H1 (cell line): ENCODE measurements at regions not wholly inside any gene's neighbourhood (a gene's known extent, or its start where the extent isn't known, plus 50 kb on each side); places are given as distances from the start of the nearest gene placed in this dataset.

ENCODE experiments used
- CTCF ChIA-PET: fragments of 300-600 bp; sonication (Branson Sonifier 250); formaldehyde crosslinking; loops from one replicate; lab custom pipeline; 2021; ENCODE audit not compliant: partially characterized antibody; lab: Charles Lee
- POLR2A ChIA-PET: fragments of 300-600 bp; sonication (Branson Sonifier 250); formaldehyde crosslinking; loops from one replicate; lab custom pipeline; 2021; ENCODE audit warnings: inconsistent platforms; ENCODE audit not compliant: partially characterized antibody; lab: Charles Lee
- DNase-seq, 2 experiments: peaks; one replicate each; pipeline versions ENCODE4 v3.0.0 to v3.0.0-alpha.2; 2010 to 2022; ENCODE audit warnings: low spot score in 2 of 2, low read depth in 1 of 2, mixed read lengths in 1 of 2
- FAIRE-seq: peaks from 2 replicates; lab custom pipeline; 2011; peaks lifted over from hg19 to GRCh38; lab: Jason Lieb, UNC
- H2AFZ ChIP-seq: 2 replicates; pipeline ENCODE4 v1.8.1; 2012; ENCODE audit warnings: low read length, inconsistent platforms
- H2AK5ac ChIP-seq: 2 replicates; pipeline ENCODE4 v1.6.1; 2013; ENCODE audit warnings: low read depth, low read length
- H2BK120ac ChIP-seq: replicated peaks from 2 replicates; pipeline ENCODE3; 2013; ENCODE audit warnings: low read depth, low read length, inconsistent platforms
- H2BK12ac ChIP-seq: 2 replicates; pipeline ENCODE4 v1.6.1; 2013; ENCODE audit warnings: low read depth, low read length
- H2BK15ac ChIP-seq: 2 replicates; pipeline ENCODE4 v1.6.1; 2013; ENCODE audit warnings: low read length
- H2BK20ac ChIP-seq: 2 replicates; pipeline ENCODE4 v1.6.1; 2013; ENCODE audit warnings: low read length
- H2BK5ac ChIP-seq: 2 replicates; pipeline ENCODE4 v1.6.1; 2013; ENCODE audit warnings: low read depth, low read length
- H3K14ac ChIP-seq: 2 replicates; pipeline ENCODE4 v1.6.1; 2013; ENCODE audit warnings: inconsistent platforms; ENCODE audit not compliant: insufficient read length
- H3K18ac ChIP-seq: 2 replicates; pipeline ENCODE4 v1.6.1; 2013; ENCODE audit warnings: low read length; ENCODE audit errors: extremely low read depth
- H3K23ac ChIP-seq: 2 replicates; pipeline ENCODE4 v1.6.1; 2013; ENCODE audit warnings: inconsistent platforms; ENCODE audit not compliant: insufficient read length
- H3K23me2 ChIP-seq: 2 replicates; pipeline ENCODE4 v1.6.1; 2013; ENCODE audit warnings: low read depth, low read length
- H3K27ac ChIP-seq: 2 replicates; pipeline ENCODE4 v1.6.1; 2011; ENCODE audit warnings: low read depth, low read length, inconsistent platforms
- H3K27me3 ChIP-seq, 4 experiments: replicated peaks in 1 of 4; 1 replicate in 1 of 4; 2 replicates in 3 of 4; pipeline versions ENCODE4 v1.6.1 to v1.8.1; 2011 to 2013; ENCODE audit warnings: low read length in 3 of 4, mild to moderate bottlenecking in 3 of 4, inconsistent platforms in 2 of 4, mixed read lengths in 2 of 4, moderate library complexity in 1 of 4; ENCODE audit not compliant: control insufficient read depth in 3 of 4, insufficient read depth in 3 of 4; ENCODE audit errors: extremely low read depth in 1 of 4
- H3K36me3 ChIP-seq, 4 experiments: 2 replicates each; pipeline versions ENCODE4 v1.6.1 to v1.8.1; 2011 to 2013; ENCODE audit warnings: mild to moderate bottlenecking in 4 of 4, low read length in 3 of 4, moderate library complexity in 2 of 4, control low read depth in 1 of 4, inconsistent platforms in 1 of 4; ENCODE audit not compliant: insufficient read depth in 4 of 4, control insufficient read depth in 2 of 4
- H3K4ac ChIP-seq: replicated peaks from 2 replicates; pipeline ENCODE3; 2013; ENCODE audit warnings: low read length, low read depth, mixed read lengths, inconsistent platforms; ENCODE audit not compliant: insufficient read length
- H3K4me1 ChIP-seq, 4 experiments: replicated peaks in 1 of 4; 1 replicate in 1 of 4; 2 replicates in 3 of 4; pipeline versions ENCODE4 v1.6.1 to v1.8.1; 2011 to 2013; ENCODE audit warnings: low read length in 3 of 4, inconsistent platforms in 2 of 4, mixed read lengths in 1 of 4; ENCODE audit not compliant: insufficient read depth in 4 of 4, control insufficient read depth in 3 of 4
- H3K4me2 ChIP-seq, 2 experiments: 2 replicates each; pipeline versions ENCODE4 v1.6.1 to v1.8.1; 2011 to 2013; ENCODE audit warnings: low read depth in 2 of 2, low read length in 2 of 2, control low read depth in 1 of 2, inconsistent platforms in 1 of 2, mild to moderate bottlenecking in 1 of 2; ENCODE audit not compliant: insufficient read depth in 1 of 2
- H3K4me3 ChIP-seq, 4 experiments: fragments of 200-600, 300-600 bp in 1 of 4; sonication (generic), shearing (Covaris generic), sonication (Bioruptor Twin) in 1 of 4; 2 replicates each; pipeline versions ENCODE4 v1.5.1 to v1.8.1; 2011 to 2016; ENCODE audit warnings: low read length in 4 of 4, low read depth in 3 of 4, control low read depth in 2 of 4, inconsistent platforms in 2 of 4, mild to moderate bottlenecking in 2 of 4, mixed read lengths in 1 of 4, moderate library complexity in 1 of 4; ENCODE audit not compliant: insufficient read depth in 2 of 4; ENCODE audit errors: extremely low read depth in 1 of 4
- H3K56ac ChIP-seq: replicated peaks from 2 replicates; pipeline ENCODE3; 2013; ENCODE audit warnings: low read depth, mild to moderate bottlenecking, mixed read lengths, low read length, inconsistent platforms; ENCODE audit not compliant: insufficient read length
- H3K79me1 ChIP-seq: 2 replicates; pipeline ENCODE4 v1.6.1; 2013; ENCODE audit warnings: low read depth, low read length, control low read depth
- H3K79me2 ChIP-seq, 2 experiments: 2 replicates each; pipeline versions ENCODE4 v1.6.1 to v1.8.1; 2012 to 2013; ENCODE audit warnings: low read length in 2 of 2, mild to moderate bottlenecking in 2 of 2, inconsistent platforms in 1 of 2; ENCODE audit not compliant: insufficient read depth in 2 of 2, control insufficient read depth in 1 of 2
- H3K9ac ChIP-seq, 4 experiments: replicated peaks in 1 of 4; 1 replicate in 1 of 4; 2 replicates in 3 of 4; pipeline versions ENCODE4 v1.6.1 to v1.8.1; 2011 to 2013; ENCODE audit warnings: low read depth in 3 of 4, low read length in 3 of 4, control low read depth in 2 of 4, mild to moderate bottlenecking in 2 of 4, moderate library complexity in 2 of 4, inconsistent platforms in 1 of 4; ENCODE audit errors: extremely low read depth in 1 of 4
- H3K9me3 ChIP-seq, 2 experiments: 2 replicates each; pipeline versions ENCODE4 v1.6.1 to v1.8.1; 2012 to 2013; ENCODE audit warnings: mild to moderate bottlenecking in 2 of 2, moderate library complexity in 2 of 2, control low read depth in 1 of 2, inconsistent platforms in 1 of 2, low read depth in 1 of 2, low read length in 1 of 2, mixed read lengths in 1 of 2; ENCODE audit not compliant: insufficient read depth in 2 of 2
- H4K20me1 ChIP-seq, 2 experiments: replicated peaks in 1 of 2; 2 replicates each; pipeline versions ENCODE3 to v1.8.1; 2011 to 2013; ENCODE audit warnings: inconsistent platforms in 2 of 2, low read length in 2 of 2, mild to moderate bottlenecking in 1 of 2; ENCODE audit not compliant: insufficient read depth in 2 of 2, control insufficient read depth in 1 of 2
- H4K5ac ChIP-seq: 2 replicates; pipeline ENCODE4 v1.6.1; 2013; ENCODE audit warnings: low read length, low read depth, mixed read lengths, inconsistent platforms; ENCODE audit not compliant: insufficient read length
- H4K8ac ChIP-seq: 2 replicates; pipeline ENCODE4 v1.8.0; 2013; ENCODE audit warnings: mild to moderate bottlenecking, moderate library complexity, low read length, inconsistent platforms; ENCODE audit not compliant: insufficient read depth; ENCODE audit errors: extremely low read depth
- H4K91ac ChIP-seq: replicated peaks from 2 replicates; pipeline ENCODE3; 2013; ENCODE audit warnings: low read length, mixed read lengths, inconsistent platforms; ENCODE audit not compliant: insufficient read length
- ASH2L ChIP-seq: fragments of 200-600, 300-600 bp; sonication (generic); IDR thresholded peaks from one replicate; pipeline ENCODE4 v1.7.1; 2017; ENCODE audit warnings: low read length
- ATF2 ChIP-seq: IDR thresholded peaks from 2 replicates; pipeline ENCODE4 v1.6.1; 2012; ENCODE audit warnings: low read length, inconsistent platforms
- ATF3 ChIP-seq: IDR thresholded peaks from 2 replicates; pipeline ENCODE4 v1.6.1; 2011; ENCODE audit warnings: low read depth, mild to moderate bottlenecking, low read length; ENCODE audit not compliant: insufficient read depth
- CREB1 ChIP-seq: IDR thresholded peaks from 2 replicates; pipeline ENCODE4 v1.6.1; 2012; ENCODE audit warnings: inconsistent platforms
- EGR1 ChIP-seq: IDR thresholded peaks from 2 replicates; pipeline ENCODE4 v1.6.1; 2011; ENCODE audit warnings: low read depth, low read length, borderline replicate concordance
- FOSL1 ChIP-seq: IDR thresholded peaks from 2 replicates; pipeline ENCODE4 v1.6.1; 2011; ENCODE audit warnings: mild to moderate bottlenecking, low read depth, low read length, moderate library complexity; ENCODE audit not compliant: insufficient read depth
- HDAC2 ChIP-seq, 2 experiments: fragments of 300-600 bp in 1 of 2; sonication (generic) in 1 of 2; IDR thresholded peaks; 2 replicates each; pipeline ENCODE4 v1.6.1; 2011 to 2012; ENCODE audit warnings: low read depth in 2 of 2, low read length in 2 of 2, mild to moderate bottlenecking in 2 of 2, moderate library complexity in 2 of 2, borderline replicate concordance in 1 of 2, inconsistent platforms in 1 of 2
- HDAC6 ChIP-seq: IDR thresholded peaks from one replicate; pipeline ENCODE4 v1.7.1; 2012; ENCODE audit warnings: low read depth, mild to moderate bottlenecking, inconsistent platforms, low read length, moderate library complexity
- NANOG ChIP-seq: IDR thresholded peaks from 2 replicates; pipeline ENCODE4 v1.6.1; 2011; ENCODE audit warnings: low read length, low read depth, mild to moderate bottlenecking, inconsistent platforms; ENCODE audit not compliant: insufficient read depth, poor library complexity, severe bottlenecking
- PHF8 ChIP-seq: fragments of 200-600 bp; sonication (generic); conservative IDR thresholded peaks from 2 replicates; pipeline ENCODE4 v1.7.1; 2012; ENCODE audit warnings: low read depth, mild to moderate bottlenecking, inconsistent platforms, low read length, moderate library complexity
- POU5F1 ChIP-seq: IDR thresholded peaks from 2 replicates; pipeline ENCODE4 v1.6.1; 2011; ENCODE audit warnings: low read depth, mild to moderate bottlenecking, low read length, moderate library complexity
- SAP30 ChIP-seq: fragments of 300-600 bp; sonication (generic); IDR thresholded peaks from 2 replicates; pipeline ENCODE4 v1.7.1; 2012; ENCODE audit warnings: low read length, moderate library complexity, mild to moderate bottlenecking, inconsistent platforms; ENCODE audit not compliant: insufficient read depth, insufficient replicate concordance
- WGBS, 2 experiments: shearing (Covaris generic) in 1 of 2; methylation state at CpG; one replicate each; pipeline versions ENCODE4 v1.1.6 to v1.1.7; 2013 to 2015; ENCODE audit warnings: low lambda C conversion rate in 2 of 2, mixed read lengths in 2 of 2, inconsistent platforms in 1 of 2, low coverage in 1 of 2, missing lambda C conversion rate in 1 of 2; ENCODE audit not compliant: insufficient replicate concordance in 2 of 2, insufficient coverage in 1 of 2, insufficient read length in 1 of 2; ENCODE audit errors: extremely low coverage in 1 of 2, missing lambda C conversion rate in 1 of 2; 5-methylcytosine and 5-hydroxymethylcytosine counted together

GRCh38 chr10:6704896-6705295 lies 124.8 kb upstream of the PRKCQ start:
- Histone ChIP-seq H2BK15ac (no peak overlapping the region), H2BK5ac (no peak overlapping the region), H3K4ac (no peak overlapping the region), H3K23me2 (no peaks in the 10 kb centered on the region), H2AFZ (no peak overlapping the region), H3K4me2 (no peak overlapping the region), H4K8ac (no peak overlapping the region), H3K23ac (no peak overlapping the region), H3K9ac (no peak overlapping the region), H3K4me1 (no peaks in the 10 kb centered on the region; a peak in 1 of 7 replicates), H4K91ac (peak overlapping the region; percentile 31), H3K18ac (no peak overlapping the region), H4K20me1 (no peaks in the 10 kb centered on the region), H3K27ac (no peak overlapping the region), H3K56ac (no peak overlapping the region), H2BK120ac (no peak overlapping the region), H3K79me1 (no peaks in the 10 kb centered on the region), H3K4me3 (no peak overlapping the region), H3K79me2 (no peaks in the 10 kb centered on the region), H3K14ac (no peak overlapping the region), H3K9me3 (no peaks in the 10 kb centered on the region), H2BK20ac (no peak overlapping the region), H4K5ac (no peak overlapping the region), H2BK12ac (no peak overlapping the region), H2AK5ac (no peak overlapping the region), H3K27me3 (no peaks in the 10 kb centered on the region), H3K36me3 (no peaks in the 10 kb centered on the region)
- 100% methylated on average over 1 of the region's 1 CpG; no CpG with 5 or more reads in 1 of the 2 experiments for WGBS, 2 experiments
- FAIRE-seq: no peak
- no peak for DNase-seq
- ChIA-PET POLR2A (interaction anchor here (0.7 kb wide), 1 partner anchor 460 kb away, joined by 3 read pairs; no protein-coding TSS in a partner anchor), CTCF (interaction anchor here (0.7 to 2.1 kb wide), 5 partner anchors 9 to 469 kb away, joined by 3 to 9 read pairs (median 3); no protein-coding TSS in a partner anchor)
- no peak for TF ChIP-seq CREB1
- TF ChIP-seq SAP30: no peak
- TF ChIP-seq PHF8: no peak
- no peak for TF ChIP-seq POU5F1
- TF ChIP-seq NANOG: no peak
- TF ChIP-seq ATF3: no peak
- TF ChIP-seq HDAC6: no peak
- TF ChIP-seq HDAC2 (IDR thresholded peaks at IDR 0.05; ENCODE audit: borderline replicate concordance in 1 of 2, low read depth in 2 of 2, low read length in 2 of 2): no peak
- no peak for TF ChIP-seq FOSL1
- TF ChIP-seq ATF2: no peak
- no peak for TF ChIP-seq ASH2L
- no peak for TF ChIP-seq EGR1
